WI38 (cell line): ENCODE measurements at regions not wholly inside any gene's neighbourhood (a gene's known extent, or its start where the extent isn't known, plus 50 kb on each side); places are given as distances from the start of the nearest gene placed in this dataset.

Experiments used
- H3K4me3 ChIP-seq: 2 replicates; pipeline ENCODE4 v1.5.1; 2011; ENCODE audit warnings: low read depth, mild to moderate bottlenecking, control low read depth, low read length
- CTCF ChIP-seq: IDR thresholded peaks from 2 replicates; pipeline ENCODE4 v1.5.1; 2012; ENCODE audit warnings: low read depth, mild to moderate bottlenecking, control low read depth, low read length

GRCh38 chr10:43981696-43982095, 333.0 kb upstream of the ZNF32 start:
- H3K4me3 ChIP-seq = no peak overlapping the region
- no peak for TF ChIP-seq CTCF

GRCh38 chr10:43981232-43981631, 332.6 kb upstream of the ZNF32 start:
- no peak for TF ChIP-seq CTCF
- H3K4me3 ChIP-seq = no peak overlapping the region

GRCh38 chr10:43980715-43981114, 332.0 kb upstream of the ZNF32 start:
- no peak for TF ChIP-seq CTCF
- H3K4me3 ChIP-seq = no peak overlapping the region

- H3K4me3 ChIP-seq = no peak overlapping the region
- TF ChIP-seq CTCF = no peak
Measured at GRCh38 chr10:43980313-43980712, 331.6 kb upstream of the ZNF32 start.

GRCh38 chr10:43979551-43979950, 330.9 kb upstream of the ZNF32 start:
- H3K4me3 ChIP-seq = no peak overlapping the region
- TF ChIP-seq CTCF = no peak

GRCh38 chr10:43978936-43979335, 330.3 kb upstream of the ZNF32 start:
- no peak for TF ChIP-seq CTCF

GRCh38 chr10:43978091-43978490, 329.4 kb upstream of the ZNF32 start:
- TF ChIP-seq CTCF = no peak
- no peak overlapping the region for H3K4me3 ChIP-seq

More at GRCh38 chr10:43978936-43979335, 330.3 kb upstream of the ZNF32 start:
- no peak overlapping the region for H3K4me3 ChIP-seq
